Mucosa of descending colon (tissue), 3 donors: ENCODE measurements at regions not wholly inside any gene's neighbourhood (a gene's known extent, or its start where the extent isn't known, plus 50 kb on each side); places are given as distances from the start of the nearest gene placed in this dataset.

Source experiments
- ATAC-seq: fragments of 200-7000 bp; cut with Tn5 transposase; one replicate; pipeline ENCODE4 v1.9.1; 2020; ENCODE audit warnings: mild to moderate bottlenecking, moderate library complexity
- DNase-seq, 3 donors: peaks; one replicate each; pipeline ENCODE4 v3.0.0-alpha.2; 2020
- H3K36me3 ChIP-seq: fragments of 200-600 bp; one replicate; pipeline ENCODE4 v1.8.0; 2021; ENCODE audit warnings: low read depth, mild to moderate bottlenecking
- H3K4me1 ChIP-seq: fragments of 200-600 bp; one replicate; pipeline ENCODE4 v1.8.0; 2021; ENCODE audit warnings: low read depth, mild to moderate bottlenecking
- H3K4me3 ChIP-seq: fragments of 200-600 bp; one replicate; pipeline ENCODE4 v1.8.0; 2021; ENCODE audit warnings: mild to moderate bottlenecking
- H3K9me3 ChIP-seq: fragments of 200-600 bp; one replicate; pipeline ENCODE4 v1.8.0; 2021; ENCODE audit warnings: mild to moderate bottlenecking
- CTCF ChIP-seq: fragments of 200-600 bp; IDR thresholded peaks from one replicate; pipeline ENCODE4 v1.8.0; 2022; ENCODE audit warnings: antibody characterized with exemption, mild to moderate bottlenecking
- intact Hi-C, 2 donors: fragments of 100-400 bp; cut with DNase I in 1 of 2; cut with micrococcal nuclease in 1 of 2; formaldehyde crosslinking; loops; one replicate each; pipeline versions ENCODE4 v1.11.0 to v1.11.1; 2022; cut with DNase I, micrococcal nuclease
- donor health status: DM: no; HTN: no; CAD: no; lungs with moderate emphysema.
- donor health status: DM: no; HTN: no; CAD: no.
- donor health status: DM: no; HTN: yes; CAD: no.

DNA sequence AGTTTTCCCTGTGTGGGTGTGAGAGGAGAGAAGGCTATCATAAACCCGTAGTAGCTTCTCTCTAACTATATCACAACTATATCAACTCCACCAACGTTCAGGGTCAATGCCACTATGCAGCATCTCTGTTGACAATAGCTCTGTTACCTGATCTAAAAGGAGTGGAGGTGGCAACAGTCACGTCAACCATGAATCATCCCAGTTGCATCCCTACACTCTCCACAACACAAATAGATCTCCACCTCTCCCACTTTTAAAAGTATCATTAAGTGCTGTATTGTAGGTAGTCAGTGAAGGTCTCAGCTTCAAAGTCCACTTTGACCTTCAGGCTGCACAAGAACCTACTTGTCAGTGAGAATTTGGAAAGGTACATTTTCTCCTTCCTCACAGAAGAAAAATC lies 600.5 kb upstream of the GRIA3 start:
- H3K4me1 ChIP-seq, result no peaks in the 10 kb centered on the region
- TF ChIP-seq CTCF, result no peak
- no peaks in the 10 kb centered on the region for H3K9me3 ChIP-seq
- DNase-seq (no peak), ATAC-seq (no peak)
- H3K36me3 ChIP-seq, result no peaks in the 10 kb centered on the region
- no peak overlapping the region for H3K4me3 ChIP-seq
- intact Hi-C loops, result no loop called here

GRCh38 chrX:122584981-122585380 lies 599.1 kb upstream of the GRIA3 start:
- H3K4me3 ChIP-seq, result no peak overlapping the region
- no peak for TF ChIP-seq CTCF
- no peaks in the 10 kb centered on the region for H3K4me1 ChIP-seq
- DNase-seq (no peak), ATAC-seq (no peak)
- intact Hi-C loops, result no loop called here
- no peaks in the 10 kb centered on the region for H3K9me3 ChIP-seq
- H3K36me3 ChIP-seq, result no peaks in the 10 kb centered on the region

- Histone ChIP-seq H3K9me3 (no peaks in the 10 kb centered on the region), H3K4me3 (no peak overlapping the region), H3K36me3 (no peaks in the 10 kb centered on the region), H3K4me1 (no peaks in the 10 kb centered on the region)
- TF ChIP-seq CTCF, result no peak
- DNase-seq, result no peak
- intact Hi-C loops, result no loop called here
- ATAC-seq, result no peak
Observed at GRCh38 chrX:122586831-122587230, 597.2 kb upstream of the GRIA3 start.

GRCh38 chrX:122591546-122591945 lies 592.5 kb upstream of the GRIA3 start:
- TF ChIP-seq CTCF, result no peak
- Histone ChIP-seq H3K4me3 (no peak overlapping the region), H3K9me3 (no peaks in the 10 kb centered on the region), H3K36me3 (no peaks in the 10 kb centered on the region), H3K4me1 (no peaks in the 10 kb centered on the region)
- DNase-seq (no peak), ATAC-seq (no peak)
- intact Hi-C loops, result no loop called here

GRCh38 chrX:122596998-122597397 lies 587.1 kb upstream of the GRIA3 start:
- TF ChIP-seq CTCF, result no peak
- intact Hi-C loops, result no loop called here
- Histone ChIP-seq H3K4me1 (no peaks in the 10 kb centered on the region), H3K36me3 (no peaks in the 10 kb centered on the region), H3K9me3 (no peaks in the 10 kb centered on the region), H3K4me3 (no peak overlapping the region)
- no peak for DNase-seq
- ATAC-seq, result no peak

DNA sequence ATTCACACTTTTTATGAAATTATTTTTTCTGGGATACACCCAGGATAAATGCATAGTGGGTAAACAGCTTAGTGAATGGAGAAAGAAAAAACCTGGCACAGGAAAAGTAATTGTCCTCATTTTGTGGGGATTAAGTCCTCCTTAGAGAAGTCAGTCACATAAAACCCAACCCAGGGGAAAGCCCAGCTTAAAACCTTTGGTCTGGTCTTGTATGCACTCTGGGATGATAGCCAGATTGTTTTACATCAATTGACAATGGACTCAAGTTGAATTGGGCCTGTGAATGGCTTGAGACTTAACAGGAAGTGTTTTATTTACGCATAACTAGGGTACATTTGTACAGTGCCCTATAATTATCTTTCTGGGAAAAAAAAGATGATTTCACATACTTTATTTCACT lies 561.3 kb upstream of the GRIA3 start:
- Histone ChIP-seq H3K4me3 (no peak overlapping the region), H3K9me3 (no peaks in the 10 kb centered on the region), H3K4me1 (no peaks in the 10 kb centered on the region), H3K36me3 (no peaks in the 10 kb centered on the region)
- no peak for TF ChIP-seq CTCF
- peak in 1 of 3 donors; percentile 10 for DNase-seq
- intact Hi-C loops, result no loop called here
- ATAC-seq, result peak; percentile 74
